ENCODE measurements at regions not wholly inside any gene's neighbourhood (a gene's known extent, or its start where the extent isn't known, plus 50 kb on each side); places are given as distances from the start of the nearest gene placed in this dataset.

- TF ChIP-seq EZH2 (IDR thresholded peaks at IDR 0.05) (no peak), POLR2AphosphoS5 (IDR thresholded peaks at IDR 0.05; ENCODE audit: borderline replicate concordance, low read depth, low read length) (no peak), FOXP2 (optimal IDR thresholded peaks at IDR 0.05; ENCODE audit: control extremely low read depth, extremely low read length, insufficient read depth) (no peak)
Measured at GRCh38 chr6:23040899-23041298, 471.5 kb downstream of the HDGFL1 start.
